ENCODE measurements at regions not wholly inside any gene's neighbourhood (a gene's known extent, or its start where the extent isn't known, plus 50 kb on each side); places are given as distances from the start of the nearest gene placed in this dataset.
"Not testable (repeated sequence)": the region's sequence is repeated elsewhere in the genome, so short reads cannot be mapped to it uniquely, and the experiment has no call there.

DNA sequence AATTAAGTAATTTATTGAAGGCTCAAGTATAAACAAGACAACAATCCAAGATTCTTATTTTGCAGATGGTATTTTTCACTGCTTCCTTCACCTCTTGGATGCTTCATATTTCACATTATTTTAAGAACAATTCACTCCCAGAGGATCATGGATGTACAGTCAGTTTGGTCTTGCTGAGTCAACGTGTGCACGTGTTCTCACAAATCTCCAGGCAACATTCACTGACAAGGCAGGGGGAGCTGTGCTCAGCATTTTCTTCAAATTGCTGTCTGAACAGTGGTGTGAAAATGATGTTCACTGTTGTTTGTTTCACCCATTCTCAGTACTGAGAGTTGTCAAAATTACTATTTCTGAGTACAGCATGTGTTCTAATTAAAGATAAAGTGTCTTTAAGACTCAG is 118.3 kb upstream of the SLC38A4 start:
- DNase-seq (ENCODE audit: low read depth, low spot score) = no peak

DNA sequence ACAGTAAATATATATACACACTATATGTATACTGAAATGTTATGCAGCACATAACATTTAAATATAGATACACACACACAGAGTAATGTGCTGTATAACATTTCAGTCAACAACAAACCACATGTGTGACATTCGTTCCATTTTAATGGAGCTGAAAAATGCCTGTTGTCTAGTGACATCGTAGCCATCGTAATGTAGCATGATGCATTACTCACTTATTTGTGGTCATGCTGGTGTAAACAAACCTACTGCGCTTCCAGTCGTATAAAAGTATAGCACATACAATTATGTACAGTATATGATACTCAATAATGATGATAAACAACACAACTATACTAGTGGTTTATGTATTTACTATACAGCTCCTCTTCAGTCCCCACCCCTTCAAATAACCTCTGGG is 119.0 kb upstream of the SLC38A4 start:
- no peak for DNase-seq (ENCODE audit: low read depth, low spot score)

- no peak for DNase-seq (ENCODE audit: low read depth, low spot score)
Measured at GRCh38 chr12:46945591-46945990, 119.8 kb upstream of the SLC38A4 start.

DNA sequence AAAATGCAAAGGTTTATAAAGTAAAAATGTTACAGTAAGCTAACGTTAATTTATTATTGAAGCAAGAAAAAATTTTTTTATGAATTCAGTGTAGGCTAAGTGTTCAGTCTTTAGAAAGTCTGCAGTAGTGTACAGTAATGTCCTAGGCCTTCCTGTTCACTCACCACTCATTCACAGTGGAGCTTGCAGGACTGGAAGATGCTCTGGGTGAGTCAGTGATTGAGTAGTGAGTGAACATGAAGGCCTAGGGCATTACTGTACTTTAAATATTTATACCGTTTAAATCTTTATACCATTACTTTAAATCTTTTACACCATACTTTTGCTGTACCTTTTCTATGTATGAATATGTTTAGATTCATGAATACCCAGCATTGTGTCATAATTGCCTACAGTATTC is 120.3 kb upstream of the SLC38A4 start:
- DNase-seq (ENCODE audit: low read depth, low spot score) = no peak

DNA sequence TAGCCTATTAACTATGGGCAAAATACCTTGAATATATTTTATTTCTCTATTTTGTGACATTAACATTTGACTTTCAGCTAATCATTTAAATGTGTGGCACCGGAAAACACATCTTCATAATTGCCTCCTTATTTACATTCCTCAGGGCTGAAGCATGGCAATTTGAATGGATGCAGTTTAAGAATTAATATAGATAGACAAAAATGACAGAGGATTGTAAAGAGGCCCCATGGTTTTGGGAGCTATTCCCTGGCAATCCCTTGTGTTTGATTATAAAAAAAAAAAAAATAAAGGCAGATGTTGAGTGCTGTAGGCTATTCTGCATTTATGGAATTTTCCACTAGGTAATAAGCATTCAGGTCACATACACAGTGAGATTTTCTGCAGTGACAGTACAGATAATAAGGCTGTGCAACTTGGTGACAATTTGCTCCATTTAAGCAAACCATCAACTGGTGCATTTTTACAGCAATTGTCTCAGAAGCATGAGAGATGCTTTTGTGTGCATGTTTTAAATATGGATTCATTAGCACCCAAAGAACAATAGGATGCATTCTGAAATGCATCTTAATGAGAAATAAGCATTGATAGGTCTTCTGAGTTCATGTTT is 123.2 kb upstream of the SLC38A4 start:
- no peak for DNase-seq (ENCODE audit: low read depth, low spot score)

- no peak for DNase-seq (ENCODE audit: low read depth, low spot score)
Measured at GRCh38 chr12:46950094-46950493, 124.3 kb upstream of the SLC38A4 start.

DNA sequence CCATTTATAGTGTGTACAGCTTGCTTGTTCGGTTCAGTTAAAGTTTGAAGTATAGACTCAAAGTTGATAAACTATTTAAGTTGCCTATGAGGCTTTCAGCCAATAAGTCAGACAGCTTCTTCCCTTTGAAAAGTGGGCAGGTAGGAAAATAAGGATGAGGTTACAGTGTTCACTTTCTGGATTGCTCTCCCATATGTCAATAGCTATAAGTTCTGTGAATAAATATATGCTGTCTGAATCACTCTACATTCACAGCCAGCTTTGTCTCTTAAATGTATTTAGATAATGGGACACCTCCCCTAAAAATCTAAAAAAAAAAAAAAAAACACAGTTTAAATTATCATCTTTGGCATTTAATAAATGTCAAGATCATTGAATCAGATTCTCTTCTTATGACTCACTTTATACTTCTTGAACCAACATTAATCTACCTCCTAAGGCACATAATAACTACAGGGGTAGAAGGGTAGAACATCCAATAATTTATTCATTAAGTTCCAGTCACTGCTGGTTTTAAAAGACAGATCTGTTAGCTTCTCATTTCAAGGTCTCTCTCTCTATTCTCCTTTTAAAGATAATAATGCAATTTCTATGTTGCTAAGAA is 126.4 kb upstream of the PCED1B start:
- DNase-seq (ENCODE audit: low read depth, low spot score) = no peak

DNA sequence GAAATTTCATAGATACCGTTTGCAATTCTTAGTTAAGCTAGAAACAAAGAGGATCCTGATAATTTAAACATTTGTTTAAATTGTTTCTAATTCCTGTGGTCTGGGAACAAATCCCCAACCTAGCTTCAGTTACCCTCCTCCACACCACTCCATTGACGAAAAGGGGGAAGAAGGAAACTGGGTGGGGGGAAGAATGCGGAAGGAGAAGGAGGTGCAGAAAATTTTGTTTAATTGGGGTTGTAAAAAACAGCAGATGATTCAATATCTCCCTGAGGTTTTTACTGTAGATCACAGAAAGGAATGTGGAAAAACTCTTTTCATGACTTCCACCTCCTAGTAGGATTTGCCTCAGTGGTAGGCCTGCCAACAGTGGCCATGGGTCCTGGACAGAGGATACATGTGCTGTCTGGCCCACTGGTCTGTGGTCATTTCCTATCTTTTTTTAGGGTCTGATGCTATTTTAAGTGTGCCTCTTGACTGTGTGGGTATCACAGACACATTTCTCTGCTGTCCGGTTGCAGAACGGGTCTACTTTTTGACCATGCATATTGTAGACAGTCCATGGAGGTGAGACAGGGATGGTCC is 122.9 kb upstream of the PCED1B start:
- DNase-seq (ENCODE audit: low read depth, low spot score) = no peak

GRCh38 chr12:46958053-46958452 is 121.4 kb upstream of the PCED1B start:
- no peak for DNase-seq (ENCODE audit: low read depth, low spot score)

DNA sequence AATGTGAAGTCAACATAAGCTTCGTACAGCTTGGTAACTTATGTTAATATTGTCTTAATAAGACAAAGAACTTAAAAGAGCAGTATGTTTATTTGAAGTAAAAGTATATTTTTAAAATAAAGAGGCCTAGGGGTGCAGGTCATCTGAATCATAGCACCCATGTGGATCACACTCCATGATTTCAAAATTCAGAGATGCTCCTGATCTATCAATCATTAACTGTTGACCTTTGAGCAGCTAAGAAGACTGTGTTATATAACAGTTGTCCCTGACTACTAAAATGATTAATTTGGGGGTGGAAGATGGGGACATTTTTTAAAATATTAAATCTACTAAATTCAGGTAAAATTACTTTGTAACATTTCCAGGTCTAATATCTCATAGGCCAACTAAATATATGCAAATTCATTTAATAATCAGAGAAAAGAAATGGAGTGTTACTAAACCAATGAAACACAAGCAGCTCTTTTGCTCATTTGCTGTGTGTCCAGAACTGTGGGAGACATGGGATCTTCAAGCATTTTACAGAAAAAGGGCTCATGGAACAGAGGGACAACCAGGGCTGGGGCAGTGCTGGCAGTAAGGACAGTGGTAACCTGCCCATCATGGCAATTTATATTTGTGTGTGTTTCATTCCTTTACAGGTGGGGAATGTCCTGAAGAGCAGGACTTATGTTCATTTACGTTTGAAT is 120.7 kb upstream of the PCED1B start:
- no peak for DNase-seq (ENCODE audit: low read depth, low spot score)

DNA sequence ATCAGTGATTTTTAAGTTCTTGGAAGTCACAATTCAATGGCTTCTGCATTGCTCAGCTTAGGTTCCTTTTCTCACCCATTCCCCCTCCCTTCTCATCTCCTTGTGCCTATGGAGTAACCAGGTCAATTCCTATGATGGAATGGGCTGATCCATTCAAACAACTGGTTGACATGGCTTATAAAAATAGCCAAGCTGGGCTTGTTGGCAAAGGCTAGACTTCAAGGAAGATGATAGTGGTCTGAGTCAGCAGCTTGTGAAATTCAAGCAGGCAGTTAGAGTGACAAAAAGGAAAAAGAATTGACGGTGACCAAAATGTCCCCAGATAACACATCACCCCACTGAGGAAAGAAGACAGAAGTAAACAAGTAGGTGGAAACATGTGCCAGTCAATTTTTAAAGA is 119.9 kb upstream of the PCED1B start:
- no peak for DNase-seq (ENCODE audit: low read depth, low spot score)

DNA sequence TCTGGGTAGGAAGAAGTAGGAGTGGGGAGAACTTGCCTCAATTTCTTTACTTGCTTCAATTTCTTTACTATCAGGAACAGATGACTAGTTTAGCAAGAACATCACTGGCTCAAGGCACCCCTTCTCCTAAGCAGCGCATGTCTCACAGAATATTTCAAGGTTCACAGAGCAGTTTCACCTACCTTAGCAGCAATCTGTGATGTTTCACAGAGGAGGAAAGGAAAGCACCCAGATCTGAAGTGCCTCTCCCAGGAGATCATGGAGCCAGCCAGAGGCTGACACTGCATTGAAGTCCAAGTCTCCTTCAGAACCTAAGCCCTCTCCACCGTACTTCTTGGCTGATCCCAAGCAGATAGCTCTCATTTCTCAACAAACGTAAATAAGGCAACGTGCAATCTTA is 118.7 kb upstream of the PCED1B start:
- no peak for DNase-seq (ENCODE audit: low read depth, low spot score)

- DNase-seq (ENCODE audit: low read depth, low spot score) = no peak
Measured at GRCh38 chr12:46963191-46963590, 116.2 kb upstream of the PCED1B start.

- DNase-seq (ENCODE audit: low read depth, low spot score) = no peak
Measured at GRCh38 chr12:46963977-46964971, 115.1 kb upstream of the PCED1B start.

GRCh38 chr12:46965137-46965536 is 114.3 kb upstream of the PCED1B start:
- no peak for DNase-seq (ENCODE audit: low read depth, low spot score)

DNA sequence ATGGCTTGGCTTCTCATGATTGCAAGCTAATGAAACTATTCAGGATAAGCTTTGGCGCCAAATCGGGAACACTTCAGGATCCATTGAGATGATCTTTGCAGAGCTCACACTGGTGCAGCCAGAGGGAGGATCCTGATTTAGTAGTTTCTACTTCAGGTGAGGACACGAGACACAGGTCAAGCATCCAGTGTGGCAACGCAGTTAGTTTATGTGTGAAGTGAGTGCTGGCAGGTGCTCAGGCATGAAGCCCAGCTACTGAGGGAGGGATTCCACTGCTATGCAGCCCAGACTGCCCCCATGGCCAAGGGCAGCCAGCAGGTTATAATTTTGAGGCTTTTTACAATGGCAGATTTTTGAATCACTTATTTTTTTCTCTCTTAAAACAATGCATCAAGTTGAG is 113.5 kb upstream of the PCED1B start:
- no peak for DNase-seq (ENCODE audit: low read depth, low spot score)

- no peak for DNase-seq (ENCODE audit: low read depth, low spot score)
Measured at GRCh38 chr12:46970636-46971035, 108.8 kb upstream of the PCED1B start.

GRCh38 chr12:46973937-46974336 is 105.5 kb upstream of the PCED1B start:
- not testable (repeated sequence) for DNase-seq (ENCODE audit: low read depth, low spot score)

GRCh38 chr12:46977871-46978375 is 101.5 kb upstream of the PCED1B start:
- no peak for DNase-seq (ENCODE audit: low read depth, low spot score)

DNA sequence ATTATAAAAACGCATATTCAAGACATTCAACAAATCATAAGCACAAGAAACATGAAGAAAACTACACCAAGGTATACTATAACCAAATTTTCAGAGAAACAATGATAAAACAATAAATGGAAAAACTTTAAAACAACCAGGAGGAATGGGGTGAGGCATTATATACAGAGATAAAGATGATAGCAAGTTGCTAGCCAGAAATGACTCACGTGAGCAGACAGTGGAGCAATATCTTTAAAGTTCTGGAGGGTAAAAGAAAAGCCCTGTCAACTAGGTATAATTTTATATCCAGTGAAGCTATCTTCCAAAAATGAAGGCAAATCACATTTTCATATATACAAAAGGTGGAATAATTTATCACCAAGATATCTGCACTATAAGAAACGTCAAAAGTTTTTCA is 97.8 kb upstream of the PCED1B start:
- DNase-seq (ENCODE audit: low read depth, low spot score) = no peak

DNA sequence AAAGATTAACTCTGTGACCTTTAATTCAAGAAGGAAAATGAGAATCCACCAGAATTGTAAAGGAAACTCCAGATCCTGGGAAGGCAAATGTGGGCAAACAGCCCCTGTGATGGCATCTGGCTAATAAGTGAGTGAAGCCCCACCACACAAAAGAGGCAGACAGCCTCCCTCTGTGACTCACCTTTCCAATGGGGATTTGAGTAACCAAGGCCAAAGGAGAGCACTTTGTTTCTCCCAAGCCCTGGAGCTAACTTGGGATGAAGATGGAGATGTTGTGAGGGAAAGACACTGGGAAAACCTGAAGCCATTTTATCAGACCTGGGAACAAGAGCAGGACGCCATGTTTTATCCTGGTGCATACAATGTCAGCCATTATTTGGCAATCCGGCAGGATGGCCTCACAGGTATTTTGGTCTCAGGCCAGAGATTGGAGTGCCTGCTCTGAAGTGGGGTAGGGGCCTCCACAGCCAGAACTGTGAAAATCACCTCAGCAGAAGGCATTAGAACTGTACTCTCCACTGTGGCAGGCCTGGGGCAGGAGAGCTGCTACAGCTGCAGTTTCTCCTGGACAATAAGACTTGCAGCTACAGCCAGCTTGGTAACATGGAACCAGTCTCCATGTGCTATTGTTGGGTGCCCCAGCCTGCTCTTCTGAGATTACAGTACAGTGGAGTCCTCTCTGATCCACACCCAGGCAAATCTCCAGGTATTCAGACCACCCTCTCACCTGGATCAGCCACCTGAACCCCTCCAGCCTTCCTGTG is 96.6 kb upstream of the PCED1B start:
- DNase-seq (ENCODE audit: low read depth, low spot score) = no peak

All from brain pericyte (primary cell).